Choroid plexus epithelial cell (primary cell): ENCODE measurements at regions not wholly inside any gene's neighbourhood (a gene's known extent, or its start where the extent isn't known, plus 50 kb on each side); places are given as distances from the start of the nearest gene placed in this dataset.
A peak's percentile ranks its signal among the peaks of the same experiment; 100 is the strongest.

Experiments
- DNase-seq: peaks from one replicate; pipeline ENCODE4 v3.0.0-alpha.2; 2010; ENCODE audit warnings: low read depth
- H3K4me3 ChIP-seq: 2 replicates; pipeline ENCODE4 v1.5.1; 2011; ENCODE audit warnings: low read depth, mild to moderate bottlenecking, control low read depth, low read length, moderate library complexity
- CTCF ChIP-seq: conservative IDR thresholded peaks from 2 replicates; pipeline ENCODE4 v1.5.1; 2011; ENCODE audit warnings: low read depth, mild to moderate bottlenecking, control low read depth, inconsistent platforms, low read length, moderate library complexity

DNA sequence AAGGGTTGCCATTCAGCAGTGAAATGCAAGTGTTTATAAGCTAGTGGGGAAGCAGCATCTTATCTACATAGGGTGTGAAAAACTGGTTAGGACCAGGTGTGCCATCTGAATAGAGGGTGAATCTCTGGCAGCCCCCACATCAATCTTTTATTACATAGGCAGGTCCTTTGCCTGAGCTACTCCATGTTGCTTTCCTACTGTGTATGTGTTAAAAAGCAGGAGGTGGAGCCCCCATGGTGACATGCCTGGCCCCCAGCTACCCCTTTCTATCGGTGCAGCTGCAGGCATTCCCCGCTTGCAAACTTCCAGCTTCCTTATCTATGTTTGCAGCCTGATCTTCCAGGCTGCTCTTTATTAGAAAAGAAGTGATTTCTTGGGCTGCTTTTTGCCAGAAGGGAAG lies 353.5 kb downstream of the SPATA31D1 start:
- no peak overlapping the region for H3K4me3 ChIP-seq
- DNase-seq: no peak
- no peak for TF ChIP-seq CTCF

DNA sequence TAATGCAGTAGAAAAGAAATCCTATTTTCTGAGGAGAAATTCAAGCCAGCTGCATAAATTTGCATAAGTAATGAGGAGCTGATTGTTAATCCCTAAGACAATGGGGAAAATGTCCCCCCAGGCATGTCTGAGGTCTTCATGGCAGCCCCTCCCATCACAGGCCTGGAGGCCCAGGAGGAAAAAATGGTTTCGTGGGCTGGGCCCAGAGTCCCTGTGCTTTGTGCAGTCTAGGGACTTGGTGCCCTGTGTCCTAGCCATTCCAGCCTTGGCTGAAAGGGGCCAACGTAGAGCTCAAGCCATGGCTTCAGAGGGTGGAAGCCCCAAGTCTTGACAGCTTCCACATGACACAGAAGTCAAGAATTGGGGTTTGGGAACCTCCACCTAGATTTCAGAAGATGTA lies 357.5 kb downstream of the SPATA31D1 start:
- TF ChIP-seq CTCF: no peak
- no peak overlapping the region for H3K4me3 ChIP-seq
- no peak for DNase-seq

GRCh38 chr9:82353631-82354278 lies 365.2 kb downstream of the SPATA31D1 start:
- no peak overlapping the region for H3K4me3 ChIP-seq
- DNase-seq: no peak
- TF ChIP-seq CTCF: no peak

DNA sequence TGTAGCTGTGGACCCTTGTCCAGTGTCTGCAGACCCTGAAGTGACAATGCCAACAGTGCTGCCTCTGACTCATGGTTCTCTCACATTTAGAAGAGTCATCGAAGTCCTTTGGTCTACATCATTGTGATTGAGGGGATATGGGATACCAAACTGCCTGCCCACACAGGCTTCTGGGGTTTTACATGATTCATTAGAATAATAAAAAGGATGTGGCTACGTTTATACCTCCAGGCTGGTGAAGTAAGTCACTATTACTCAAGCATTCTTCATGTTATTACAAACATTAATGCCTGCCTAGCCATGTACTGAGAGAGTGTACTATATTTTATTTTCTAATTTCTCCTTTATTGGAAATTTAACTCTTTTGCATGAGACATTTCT lies 365.7 kb downstream of the SPATA31D1 start:
- TF ChIP-seq CTCF: no peak
- no peak overlapping the region for H3K4me3 ChIP-seq
- DNase-seq: peak; percentile 49

DNA sequence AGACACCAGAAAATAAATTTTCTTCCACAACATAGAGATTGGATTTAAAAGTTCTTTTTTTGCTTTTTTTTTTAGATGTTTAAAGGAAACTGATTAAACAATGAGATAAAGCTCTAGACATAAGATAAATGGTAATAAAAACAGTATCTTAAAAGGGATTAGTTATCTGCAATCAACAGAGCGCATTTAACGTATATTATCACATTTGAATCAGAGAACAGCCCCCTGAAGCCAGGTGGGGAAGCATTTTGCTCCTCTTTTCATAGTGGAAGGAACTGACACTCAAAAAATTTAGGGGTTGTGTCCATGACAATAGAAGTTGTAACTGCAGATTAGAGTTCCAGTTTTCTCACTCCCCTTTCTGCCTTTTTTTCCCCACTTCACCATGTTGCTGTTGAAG lies 367.6 kb downstream of the SPATA31D1 start:
- no peak for DNase-seq
- no peak for TF ChIP-seq CTCF
- H3K4me3 ChIP-seq: no peak overlapping the region

- no peak for TF ChIP-seq CTCF
- H3K4me3 ChIP-seq: no peak overlapping the region
- DNase-seq: no peak
Measured at GRCh38 chr9:82356871-82357270, 368.3 kb downstream of the SPATA31D1 start.

GRCh38 chr9:82363198-82363597 lies 374.6 kb downstream of the SPATA31D1 start:
- DNase-seq: no peak
- no peak for TF ChIP-seq CTCF
- no peak overlapping the region for H3K4me3 ChIP-seq
